SK-N-SH (cell line): ENCODE measurements at regions not wholly inside any gene's neighbourhood (a gene's known extent, or its start where the extent isn't known, plus 50 kb on each side); places are given as distances from the start of the nearest gene placed in this dataset.

ENCODE experiments used
- CTCF ChIA-PET: fragments of 300-600, 350-600 bp; formaldehyde crosslinking; extraction: SDS; loops from one replicate; lab custom pipeline; 2021; lab: Yijun Ruan, JAX
- POLR2A ChIA-PET: fragments of 350-600 bp; sonication (Branson Sonifier 250); formaldehyde crosslinking; extraction: SDS; loops from one replicate; lab custom pipeline; 2020; ENCODE audit warnings: antibody characterized with exemption, inconsistent platforms; lab: Yijun Ruan, JAX
- DNase-seq: peaks from one replicate; pipeline ENCODE4 v3.0.0; 2012
- H2AFZ ChIP-seq: fragments of 200-600 bp; sonication (generic); 2 replicates; pipeline ENCODE4 v1.8.1; 2016; ENCODE audit warnings: antibody characterized with exemption, mild to moderate bottlenecking, low read depth
- H3F3A ChIP-seq: fragments of 200-600 bp; sonication (generic); replicated peaks from 2 replicates; pipeline ENCODE3; 2016; ENCODE audit warnings: antibody characterized with exemption, mild to moderate bottlenecking; ENCODE audit not compliant: insufficient read depth
- H3K27ac ChIP-seq, 2 experiments: fragments of 200-500 bp in 1 of 2; fragments of 200-600 bp in 1 of 2; sonication (Bioruptor generic) in 1 of 2; sonication (generic), shearing (Covaris generic) in 1 of 2; 2 replicates each; pipeline versions ENCODE4 v1.5.1 to v1.6.1; 2014 to 2016; ENCODE audit warnings: low read depth in 2 of 2, inconsistent platforms in 1 of 2, low read length in 1 of 2, mild to moderate bottlenecking in 1 of 2, mixed read lengths in 1 of 2
- H3K27me3 ChIP-seq: fragments of 200-600 bp; sonication (generic), shearing (Covaris generic); 2 replicates; pipeline ENCODE4 v1.6.1; 2016; ENCODE audit warnings: mixed run types; ENCODE audit not compliant: insufficient read depth
- H3K36me3 ChIP-seq, 2 experiments: fragments of 200-500 bp in 1 of 2; fragments of 200-600 bp in 1 of 2; sonication (Bioruptor generic) in 1 of 2; sonication (generic) in 1 of 2; replicated peaks in 1 of 2; 2 replicates each; pipeline versions ENCODE3 to v1.5.1; 2014 to 2016; ENCODE audit warnings: low read length in 1 of 2, mild to moderate bottlenecking in 1 of 2; ENCODE audit not compliant: insufficient read depth in 2 of 2, control insufficient read depth in 1 of 2
- H3K4me1 ChIP-seq, 2 experiments: fragments of 200-500 bp in 1 of 2; fragments of 200-600 bp in 1 of 2; sonication (Bioruptor generic) in 1 of 2; sonication (generic), shearing (Covaris generic) in 1 of 2; 2 replicates each; pipeline versions ENCODE4 v1.5.1 to v1.6.1; 2014 to 2016; ENCODE audit warnings: low read depth in 1 of 2, low read length in 1 of 2, mixed run types in 1 of 2; ENCODE audit not compliant: insufficient read depth in 2 of 2, control insufficient read depth in 1 of 2
- H3K4me2 ChIP-seq: fragments of 200-600 bp; sonication (generic), shearing (Covaris generic); 2 replicates; pipeline ENCODE4 v1.6.1; 2017; ENCODE audit warnings: mixed run types
- H3K4me3 ChIP-seq, 2 experiments: fragments of 200-500 bp in 1 of 2; fragments of 200-600 bp in 1 of 2; sonication (Bioruptor generic) in 1 of 2; sonication (generic), shearing (Covaris generic) in 1 of 2; 2 replicates each; pipeline versions ENCODE4 v1.5.1 to v1.8.1; 2014 to 2016; ENCODE audit warnings: low read depth in 2 of 2, inconsistent platforms in 1 of 2, low read length in 1 of 2, mild to moderate bottlenecking in 1 of 2, mixed read lengths in 1 of 2, moderate library complexity in 1 of 2
- H3K79me2 ChIP-seq: fragments of 200-600 bp; sonication (generic); 2 replicates; pipeline ENCODE4 v1.8.1; 2017; ENCODE audit warnings: mild to moderate bottlenecking; ENCODE audit not compliant: insufficient read depth
- H3K9ac ChIP-seq: fragments of 200-600 bp; sonication (generic); 2 replicates; pipeline ENCODE4 v1.6.1; 2017; ENCODE audit warnings: mixed run types
- H3K9me2 ChIP-seq: fragments of 200-600 bp; sonication (generic); 2 replicates; pipeline ENCODE4 v1.6.1; 2017; ENCODE audit warnings: mixed run types
- H3K9me3 ChIP-seq: fragments of 200-600 bp; sonication (generic); 2 replicates; pipeline ENCODE4 v1.6.1; 2017; ENCODE audit warnings: mixed run types, mild to moderate bottlenecking, moderate library complexity
- H4K20me1 ChIP-seq: fragments of 200-600 bp; sonication (generic); 2 replicates; pipeline ENCODE4 v1.6.1; 2017; ENCODE audit warnings: mild to moderate bottlenecking, mixed run types; ENCODE audit not compliant: insufficient read depth
- CHD2 ChIP-seq: fragments of 150-350 bp; IDR thresholded peaks from 2 replicates; pipeline ENCODE4 v1.6.1; 2018; ENCODE audit warnings: low read length; ENCODE audit not compliant: partially characterized antibody
- CTCF ChIP-seq: fragments of 200-600 bp; sonication (generic); IDR thresholded peaks from 2 replicates; pipeline ENCODE4 v1.6.1; 2017; ENCODE audit warnings: antibody characterized with exemption, mild to moderate bottlenecking, moderate library complexity
- EZH2phosphoT487 ChIP-seq: fragments of 200-600 bp; sonication (generic); IDR thresholded peaks from 2 replicates; pipeline ENCODE4 v1.6.1; 2017; ENCODE audit warnings: low read depth, mixed run types, mild to moderate bottlenecking, antibody characterized with exemption, moderate library complexity, borderline replicate concordance
- FOXM1 ChIP-seq: IDR thresholded peaks from 2 replicates; pipeline ENCODE4 v1.4.0; 2012; ENCODE audit warnings: low read depth, mild to moderate bottlenecking
- GABPA ChIP-seq: IDR thresholded peaks from 2 replicates; pipeline ENCODE4 v1.4.0; 2012; ENCODE audit warnings: low read depth, mild to moderate bottlenecking
- GATA2 ChIP-seq: sonication (generic); formaldehyde crosslinking; IDR thresholded peaks from 2 replicates; pipeline ENCODE4 v1.5.0; 2020; ENCODE audit warnings: mild to moderate bottlenecking, missing genetic modification reagents
- JUND ChIP-seq: IDR thresholded peaks from 2 replicates; pipeline ENCODE4 v1.4.0; 2012
- MEF2A ChIP-seq: IDR thresholded peaks from 2 replicates; pipeline ENCODE4 v1.4.0; 2012; ENCODE audit warnings: low read depth, borderline replicate concordance
- MXI1 ChIP-seq: IDR thresholded peaks from 2 replicates; pipeline ENCODE4 v1.6.1; 2012; ENCODE audit warnings: mild to moderate bottlenecking, low read depth, low read length, improper control_type of control experiment
- NRF1 ChIP-seq: IDR thresholded peaks from 2 replicates; pipeline ENCODE4 v1.6.1; 2012; ENCODE audit warnings: low read depth, mild to moderate bottlenecking, low read length
- PBX3 ChIP-seq: IDR thresholded peaks from 2 replicates; pipeline ENCODE4; 2012
- POLR2AphosphoS5 ChIP-seq: IDR thresholded peaks from 2 replicates; pipeline ENCODE4 v1.6.1; 2012; ENCODE audit warnings: low read depth, low read length
- REST ChIP-seq: IDR thresholded peaks from 2 replicates; pipeline ENCODE4 v1.6.1; 2012; ENCODE audit warnings: mild to moderate bottlenecking, low read depth, low read length, moderate library complexity
- RXRA ChIP-seq: IDR thresholded peaks from 2 replicates; pipeline ENCODE4 v1.4.0; 2012; ENCODE audit warnings: low read depth, mild to moderate bottlenecking, borderline replicate concordance
- TCF12 ChIP-seq: IDR thresholded peaks from 2 replicates; pipeline ENCODE4 v1.4.0; 2012
- TEAD4 ChIP-seq: IDR thresholded peaks from 2 replicates; pipeline ENCODE4 v1.4.0; 2012; ENCODE audit warnings: mild to moderate bottlenecking, borderline replicate concordance; ENCODE audit not compliant: insufficient read depth
- USF1 ChIP-seq: IDR thresholded peaks from 2 replicates; pipeline ENCODE4 v1.4.0; 2012; ENCODE audit warnings: low read depth, borderline replicate concordance
- ZBTB33 ChIP-seq: IDR thresholded peaks from 2 replicates; pipeline ENCODE4 v1.4.0; 2012; ENCODE audit warnings: low read depth, borderline replicate concordance
- WGBS: methylation state at CpG from one replicate; pipeline ENCODE4 v1.1.6; 2017; ENCODE audit warnings: low lambda C conversion rate; 5-methylcytosine and 5-hydroxymethylcytosine counted together

GRCh38 chr9:126122901-126123616 is 203.6 kb upstream of the MVB12B start:
- H3K36me3 ChIP-seq: no peaks in the 10 kb centered on the region
- ChIA-PET CTCF (no interaction called here), POLR2A (no interaction called here)
- no peak overlapping the region for H3K27ac ChIP-seq
- WGBS: 11% methylated on average over 1 of the region's 4 CpGs
- H3K9me2 ChIP-seq: no peaks in the 10 kb centered on the region
- no peak overlapping the region for H2AFZ ChIP-seq
- no peak for TF ChIP-seq USF1
- TF ChIP-seq ZBTB33: no peak
- TF ChIP-seq GATA2 (CRISPR knock-in tag): no peak
- no peak for TF ChIP-seq EZH2phosphoT487
- TF ChIP-seq CTCF: no peak
- no peak for TF ChIP-seq MXI1
- TF ChIP-seq JUND: no peak
- no peak for TF ChIP-seq GABPA
- no peak for TF ChIP-seq NRF1
- no peak for TF ChIP-seq TEAD4
- TF ChIP-seq FOXM1: no peak
- no peak for TF ChIP-seq TCF12
- no peak for TF ChIP-seq POLR2AphosphoS5
- no peak for TF ChIP-seq RXRA
- no peak for TF ChIP-seq MEF2A
- TF ChIP-seq CHD2: no peak
- no peak for TF ChIP-seq PBX3
- TF ChIP-seq REST: no peak
- no peaks in the 10 kb centered on the region for H3K9me3 ChIP-seq
- no peak overlapping the region for H3K4me2 ChIP-seq
- H3K4me3 ChIP-seq: no peak overlapping the region
- no peaks in the 10 kb centered on the region for H3F3A ChIP-seq
- H3K4me1 ChIP-seq: peaks cover 0 to 14% of the 10 kb centered on the region in 2 experiments; a peak in 1 of 4 replicates
- H3K27me3 ChIP-seq: peaks cover 13% of the 10 kb centered on the region; the same call in 1 of the 2 replicates
- no peaks in the 10 kb centered on the region for H4K20me1 ChIP-seq
- no peak overlapping the region for H3K9ac ChIP-seq
- no peaks in the 10 kb centered on the region for H3K79me2 ChIP-seq
- no peak for DNase-seq
